ENCODE measurements at regions not wholly inside any gene's neighbourhood (a gene's known extent, or its start where the extent isn't known, plus 50 kb on each side); places are given as distances from the start of the nearest gene placed in this dataset.
"Not testable (repeated sequence)": the region's sequence is repeated elsewhere in the genome, so short reads cannot be mapped to it uniquely, and the experiment has no call there.

- no peak for DNase-seq (ENCODE audit: low read depth in 2 of 2)
These were observed 71.0 kb upstream of the ACTRT2 start for GRCh38 chr1:2949966-2950925.

- no peak for DNase-seq (ENCODE audit: low read depth in 2 of 2)
These were observed 70.4 kb upstream of the ACTRT2 start for GRCh38 chr1:2950926-2951305.

- no peak for DNase-seq (ENCODE audit: low read depth in 2 of 2)
These were observed 69.4 kb upstream of the ACTRT2 start for GRCh38 chr1:2951856-2952255.

DNA sequence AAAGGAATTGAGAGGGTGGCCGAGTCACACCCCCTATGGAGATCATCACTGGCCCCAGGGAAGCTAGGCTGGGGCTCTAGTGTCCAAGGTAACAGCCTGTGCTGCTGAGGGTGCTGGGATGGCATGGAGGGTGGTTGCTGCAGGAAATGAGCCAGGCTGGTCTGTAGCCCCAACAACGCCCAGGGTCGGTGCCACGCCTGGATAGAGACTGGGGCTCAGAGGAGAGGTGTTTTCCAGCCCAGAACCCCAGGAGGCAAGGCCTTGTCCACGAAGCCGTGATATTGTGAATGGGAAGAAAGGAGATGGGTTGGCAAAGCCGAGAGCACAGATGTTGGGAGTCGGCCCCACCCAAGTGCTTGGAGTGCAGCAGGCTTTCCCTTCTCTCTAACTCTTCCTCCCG lies 68.9 kb upstream of the ACTRT2 start:
- DNase-seq (ENCODE audit: low read depth in 2 of 2): no peak

DNA sequence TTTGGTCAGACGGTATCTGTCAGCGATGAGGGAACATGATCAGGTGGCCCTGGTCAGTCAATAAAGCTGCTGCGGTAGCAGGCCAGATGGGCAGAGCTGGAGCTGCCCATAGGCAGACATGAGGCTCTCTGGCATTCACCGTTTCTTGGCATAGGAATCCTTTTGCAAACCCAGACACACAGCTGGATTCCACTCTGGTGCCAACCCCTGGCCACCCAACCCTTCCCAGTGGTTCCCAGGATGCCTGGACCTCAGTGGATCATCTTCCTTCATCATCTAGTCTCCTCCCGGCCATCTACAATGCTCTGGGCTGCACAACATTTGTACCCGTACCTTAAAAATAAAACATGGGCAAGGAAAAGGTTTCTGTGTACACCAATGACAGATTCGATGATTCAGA lies 68.3 kb upstream of the ACTRT2 start:
- no peak for DNase-seq (ENCODE audit: low read depth in 2 of 2)

- no peak for DNase-seq (ENCODE audit: low read depth in 2 of 2)
These were observed 67.5 kb upstream of the ACTRT2 start for GRCh38 chr1:2953688-2954285.

- no peak for DNase-seq (ENCODE audit: low read depth in 2 of 2)
These were observed 65.6 kb upstream of the ACTRT2 start for GRCh38 chr1:2955652-2956051.

DNA sequence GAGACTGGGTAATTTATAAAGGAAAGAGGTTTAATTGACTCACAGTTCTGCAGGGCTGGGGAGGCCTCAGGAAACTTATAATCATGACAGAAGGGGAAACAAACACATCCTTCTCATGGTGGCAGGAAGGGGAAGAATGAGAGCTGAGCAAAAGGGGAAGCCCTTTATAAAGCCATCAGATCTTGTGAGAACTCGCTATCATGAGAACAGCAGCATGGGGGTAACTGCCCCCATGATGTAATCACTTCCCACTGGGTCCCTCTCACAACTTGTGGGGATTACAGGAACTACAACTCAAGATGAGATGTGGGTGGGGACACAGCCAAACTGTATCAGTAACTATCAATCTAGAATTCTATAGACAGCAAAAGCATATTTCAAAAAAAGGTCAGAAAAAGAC lies 64.7 kb upstream of the ACTRT2 start:
- DNase-seq (ENCODE audit: low read depth in 2 of 2): no peak

DNA sequence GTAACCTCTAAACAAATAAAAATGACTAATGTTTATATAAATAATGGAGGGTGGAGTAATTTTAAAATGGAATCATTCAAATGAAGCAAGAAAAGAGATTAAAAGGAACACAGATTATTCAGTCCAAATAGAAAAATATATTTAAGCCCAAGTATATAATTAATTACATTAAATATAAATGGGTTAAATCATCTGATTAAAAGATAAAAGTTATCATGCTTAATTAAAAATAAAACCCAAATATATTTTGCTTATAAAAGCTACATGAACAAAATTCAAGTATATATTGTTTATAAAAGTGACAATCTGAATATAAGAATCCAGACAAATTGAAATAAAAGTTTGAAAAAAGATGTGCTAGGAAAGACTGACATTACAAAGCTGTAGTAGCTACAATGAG lies 63.9 kb upstream of the ACTRT2 start:
- DNase-seq (ENCODE audit: low read depth in 2 of 2): no peak

DNA sequence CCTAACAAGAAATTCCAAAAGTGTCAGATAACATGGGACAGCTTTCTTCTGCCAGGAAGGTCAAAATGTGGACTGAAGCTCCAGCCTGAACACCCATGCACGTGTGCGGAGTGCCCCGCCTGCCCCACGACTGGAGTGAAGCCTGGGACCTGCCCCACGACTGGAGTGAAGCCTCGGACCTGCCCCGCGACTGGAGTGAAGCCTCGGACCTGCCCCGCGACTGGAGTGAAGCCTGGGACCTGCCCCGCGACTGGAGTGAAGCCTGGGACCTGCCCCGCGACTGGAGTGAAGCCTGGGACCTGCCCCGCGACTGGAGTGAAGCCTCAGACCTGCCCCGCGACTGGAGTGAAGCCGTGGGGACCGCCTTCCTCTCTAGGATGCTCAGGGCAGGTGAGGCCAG lies 61.4 kb upstream of the ACTRT2 start:
- DNase-seq (ENCODE audit: low read depth in 2 of 2): not testable (repeated sequence)

DNA sequence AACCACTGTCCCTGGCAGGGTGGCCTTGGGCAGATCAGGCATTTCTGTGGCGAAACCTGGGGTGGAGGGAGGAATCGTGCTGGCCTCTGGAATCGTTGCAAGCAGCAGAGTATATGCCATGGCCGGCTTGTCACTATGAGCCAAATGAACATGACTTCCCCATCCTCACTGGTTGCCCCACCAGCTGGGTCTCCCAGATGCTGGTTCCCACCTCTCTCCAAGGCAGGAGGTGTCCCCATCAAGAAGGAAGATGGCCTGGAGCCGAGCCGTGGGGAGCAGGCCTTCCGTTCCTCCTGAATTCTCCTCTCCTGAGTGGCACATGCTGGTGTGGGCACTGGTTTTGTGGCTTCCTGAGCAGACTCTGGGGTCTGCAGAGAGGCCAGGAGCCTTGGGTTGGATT lies 60.2 kb upstream of the ACTRT2 start:
- DNase-seq (ENCODE audit: low read depth in 2 of 2): no peak

GRCh38 chr1:2961661-2962060 lies 59.6 kb upstream of the ACTRT2 start:
- no peak for DNase-seq (ENCODE audit: low read depth in 2 of 2)

DNA sequence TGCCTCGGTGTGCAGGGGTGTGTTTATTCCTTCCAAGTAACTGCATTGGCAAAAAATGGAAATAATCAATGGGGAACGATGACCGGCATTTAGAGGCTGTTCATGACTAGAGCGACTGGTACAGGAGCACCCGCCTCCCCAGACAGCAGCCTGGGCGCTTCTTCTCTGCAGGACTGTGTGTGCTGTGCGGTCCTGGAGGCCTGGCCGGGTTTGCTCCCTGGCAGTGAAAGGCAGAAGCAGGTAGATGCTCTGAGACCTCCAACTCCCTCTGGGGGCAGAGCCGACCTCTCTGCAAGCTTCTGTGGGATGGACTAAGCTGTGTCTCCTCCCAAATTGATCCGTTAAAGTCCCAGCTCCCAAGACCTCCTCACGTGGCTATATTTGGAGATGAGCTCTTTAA lies 59.2 kb upstream of the ACTRT2 start:
- no peak for DNase-seq (ENCODE audit: low read depth in 2 of 2)

- DNase-seq (ENCODE audit: low read depth in 2 of 2): no peak
These were observed 58.7 kb upstream of the ACTRT2 start for GRCh38 chr1:2962541-2962940.

GRCh38 chr1:2962946-2963345 lies 58.3 kb upstream of the ACTRT2 start:
- no peak for DNase-seq (ENCODE audit: low read depth in 2 of 2)

GRCh38 chr1:2965676-2966075 lies 55.6 kb upstream of the ACTRT2 start:
- DNase-seq (ENCODE audit: low read depth in 2 of 2): no peak

DNA sequence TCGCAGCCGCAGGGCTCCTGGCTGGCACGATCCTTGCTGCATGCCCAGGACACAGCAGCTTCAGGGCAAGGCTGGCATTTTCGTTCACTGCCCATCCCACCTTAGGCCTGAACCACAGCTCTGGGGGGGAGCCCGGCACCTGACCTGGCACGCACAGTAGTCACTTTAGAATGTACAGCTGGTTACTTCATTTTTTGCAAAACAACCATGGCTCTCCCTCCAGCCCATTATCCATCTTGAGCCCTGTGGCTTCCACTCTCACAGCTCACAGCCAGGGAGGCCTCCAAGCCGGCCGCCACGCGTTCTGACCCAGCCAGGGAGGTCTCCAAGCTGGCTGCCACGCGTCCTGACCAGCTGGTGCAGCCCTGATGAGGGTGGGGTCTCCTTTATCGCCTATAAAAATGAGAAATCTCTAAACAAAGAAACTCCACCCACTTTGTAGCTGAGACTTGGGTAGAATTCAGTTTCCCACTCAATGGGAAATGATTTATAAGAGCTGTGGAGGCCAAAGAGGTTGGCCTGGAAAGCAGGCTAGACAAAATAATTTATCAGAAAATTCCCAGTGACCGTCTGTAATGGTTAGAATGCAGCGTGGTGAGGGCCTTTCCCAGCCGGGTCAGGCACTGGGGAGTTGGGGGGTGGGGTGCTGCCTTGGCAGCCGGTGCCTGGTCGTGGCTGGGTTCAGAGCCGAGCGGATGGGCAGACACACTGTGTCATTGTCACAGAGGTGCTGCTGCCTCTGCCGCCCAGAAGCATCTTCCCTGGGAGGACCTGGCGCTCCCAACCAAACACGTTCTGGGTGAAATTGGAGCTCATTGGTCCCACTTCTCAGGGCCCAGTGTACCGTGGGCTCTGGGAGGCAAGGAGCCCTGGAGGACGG lies 54.6 kb upstream of the ACTRT2 start:
- no peak for DNase-seq (ENCODE audit: low read depth in 2 of 2)

DNA sequence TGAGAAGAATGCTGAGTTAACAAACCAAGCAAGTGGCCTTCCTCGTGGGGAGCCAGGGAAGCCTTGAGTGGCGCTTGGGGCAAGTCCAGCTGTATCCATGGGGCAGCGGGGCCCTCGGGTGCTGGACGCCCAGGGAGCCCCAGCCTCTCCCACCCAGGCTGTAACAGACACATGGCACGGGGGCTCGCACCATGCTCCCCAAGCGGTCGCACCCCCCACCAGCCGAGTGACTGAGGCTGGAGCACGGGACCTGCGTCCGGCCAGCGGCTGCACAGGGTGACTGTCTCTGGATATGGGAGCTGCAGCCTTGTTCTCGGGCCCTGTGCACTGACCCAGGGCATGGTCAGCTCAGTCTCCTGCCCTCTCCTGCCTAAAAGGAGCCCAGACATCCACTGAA lies 53.9 kb upstream of the ACTRT2 start:
- no peak for DNase-seq (ENCODE audit: low read depth in 2 of 2)

DNA sequence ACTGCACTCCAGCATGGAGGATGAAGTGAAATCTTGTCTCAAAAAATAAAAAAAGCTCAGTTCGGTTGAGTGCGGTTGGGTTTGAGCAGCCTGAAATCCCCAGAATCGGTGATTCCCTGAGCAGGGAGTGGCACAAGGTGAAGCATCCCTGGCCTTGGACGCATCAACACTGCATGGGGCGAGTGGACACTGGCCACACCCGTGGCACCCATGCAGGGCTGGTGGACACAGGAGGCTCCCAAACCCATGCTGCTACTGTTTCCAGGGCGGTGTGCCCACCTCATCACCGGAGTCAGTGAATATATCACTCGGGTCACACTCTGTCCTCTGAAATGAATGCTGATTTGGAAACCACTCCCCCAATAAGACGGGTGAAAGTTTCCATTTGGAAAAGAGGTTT lies 53.4 kb upstream of the ACTRT2 start:
- DNase-seq (ENCODE audit: low read depth in 2 of 2): no peak

DNA sequence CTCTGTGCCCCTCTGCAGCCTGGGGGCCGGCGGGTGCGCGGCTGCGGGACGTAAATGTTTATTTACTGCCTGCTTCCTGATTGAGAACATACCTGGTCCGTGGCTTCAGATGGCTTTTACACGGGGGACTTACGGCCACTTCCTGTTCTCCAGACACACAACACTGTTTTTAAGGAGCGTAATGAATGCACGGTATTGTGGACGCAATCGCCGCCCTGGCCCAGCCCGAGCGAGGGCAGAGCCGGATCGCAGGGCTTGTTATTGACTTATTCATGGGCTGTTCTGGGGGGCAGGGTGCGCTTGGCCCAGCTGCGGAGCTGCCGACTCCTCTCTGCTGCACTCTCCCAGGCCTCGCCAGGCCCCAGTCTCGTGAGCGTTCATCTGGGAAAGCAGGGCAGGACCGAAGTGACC lies 52.8 kb upstream of the ACTRT2 start:
- DNase-seq (ENCODE audit: low read depth in 2 of 2): no peak

- DNase-seq (ENCODE audit: low read depth in 2 of 2): no peak
These were observed 52.0 kb upstream of the ACTRT2 start for GRCh38 chr1:2969011-2969844.

Measured in stimulated activated CD4-positive, alpha-beta T cell treated with anti-CD3 and anti-CD28 coated beads, Interleukin-12 subunit alpha, Interleukin-12 subunit beta, amount 100 ng/mL, for 24 hours (primary cell).